ENCODE measurements at regions not wholly inside any gene's neighbourhood (a gene's known extent, or its start where the extent isn't known, plus 50 kb on each side); places are given as distances from the start of the nearest gene placed in this dataset.

GRCh38 chr2:81706856-81707255, 1402.3 kb upstream of the LRRTM1 start:
- no peak for DNase-seq (ENCODE audit: low spot score)

DNA sequence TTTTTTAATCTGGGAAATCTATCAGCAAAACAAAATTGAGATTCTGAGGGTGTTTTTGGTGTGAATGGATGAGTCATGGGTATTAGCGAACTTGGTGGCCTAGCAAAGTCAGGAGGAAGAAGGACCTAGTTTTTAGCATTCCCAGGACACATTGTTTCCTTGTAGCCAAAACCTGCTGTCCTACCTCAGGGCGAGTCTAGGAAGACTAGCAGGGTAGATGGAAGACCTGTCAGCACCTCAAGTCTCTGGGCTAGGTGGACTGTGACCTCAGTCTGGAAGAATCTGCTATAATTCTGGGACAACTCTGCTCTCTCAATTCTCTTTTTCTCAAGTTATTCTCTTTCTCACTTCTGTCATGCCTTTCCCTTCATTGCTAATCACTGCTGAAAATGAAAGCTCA, 1399.3 kb upstream of the LRRTM1 start:
- no peak for DNase-seq (ENCODE audit: low spot score)

- DNase-seq (ENCODE audit: low spot score): no peak
These were observed 1388.0 kb upstream of the LRRTM1 start for GRCh38 chr2:81692566-81692965.

DNA sequence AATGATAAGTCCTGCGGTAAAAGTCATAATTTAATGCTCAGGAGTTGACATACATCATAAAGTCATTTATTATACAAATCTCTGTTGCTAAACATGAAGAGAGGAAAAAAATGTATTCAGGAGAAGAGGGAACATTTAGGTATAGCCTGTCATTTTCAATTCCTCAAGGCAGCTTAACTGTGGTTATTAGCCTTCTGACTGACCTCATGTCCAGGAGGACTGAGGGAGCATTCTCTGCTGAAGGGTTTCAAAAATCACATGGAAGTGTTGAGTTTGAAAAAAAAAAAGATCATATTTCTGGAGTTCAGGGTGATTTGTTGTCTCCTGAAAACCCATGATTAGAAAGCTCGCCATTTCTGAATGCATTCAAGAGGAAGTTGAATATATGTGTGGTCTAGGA, 1371.1 kb upstream of the LRRTM1 start:
- no peak for DNase-seq (ENCODE audit: low spot score)

DNA sequence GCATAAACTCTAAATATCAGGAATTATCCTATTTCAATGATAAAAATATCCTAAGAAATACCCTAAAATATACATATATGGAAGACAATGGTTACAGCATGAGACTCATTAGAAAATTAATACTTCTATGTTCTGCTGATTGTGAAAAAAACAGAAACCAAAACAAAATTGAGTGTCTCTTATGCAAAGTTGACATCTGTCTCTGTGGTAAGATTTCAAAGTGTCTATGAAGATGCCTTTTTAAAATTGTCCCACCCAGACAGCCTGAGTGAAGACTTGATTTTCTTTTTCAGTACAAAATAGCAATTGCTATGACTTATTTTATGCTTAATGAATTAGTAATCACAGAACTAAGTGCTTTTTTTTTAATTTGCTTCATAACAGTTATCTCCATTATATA, 1368.4 kb upstream of the LRRTM1 start:
- no peak for DNase-seq (ENCODE audit: low spot score)

GRCh38 chr2:81672516-81672915, 1368.0 kb upstream of the LRRTM1 start:
- no peak for DNase-seq (ENCODE audit: low spot score)

DNA sequence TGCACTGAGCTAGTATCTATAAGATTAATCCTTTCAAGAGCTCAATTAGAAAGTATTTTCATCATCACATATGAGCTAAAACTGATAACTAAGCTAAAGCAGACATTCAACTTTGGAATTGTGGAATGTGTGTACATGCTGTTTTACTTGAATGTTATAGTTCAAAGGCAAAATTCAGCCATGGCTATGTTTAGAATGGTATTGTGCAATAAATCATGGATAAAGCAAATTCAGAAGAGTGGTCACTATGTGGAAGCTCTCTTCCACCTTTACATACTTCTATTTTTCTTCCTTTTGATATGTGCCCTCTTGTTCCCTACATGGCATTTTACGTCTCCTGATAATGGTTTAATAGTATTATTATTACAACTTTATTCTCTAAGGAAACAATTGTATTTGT, 1366.3 kb upstream of the LRRTM1 start:
- no peak for DNase-seq (ENCODE audit: low spot score)

DNA sequence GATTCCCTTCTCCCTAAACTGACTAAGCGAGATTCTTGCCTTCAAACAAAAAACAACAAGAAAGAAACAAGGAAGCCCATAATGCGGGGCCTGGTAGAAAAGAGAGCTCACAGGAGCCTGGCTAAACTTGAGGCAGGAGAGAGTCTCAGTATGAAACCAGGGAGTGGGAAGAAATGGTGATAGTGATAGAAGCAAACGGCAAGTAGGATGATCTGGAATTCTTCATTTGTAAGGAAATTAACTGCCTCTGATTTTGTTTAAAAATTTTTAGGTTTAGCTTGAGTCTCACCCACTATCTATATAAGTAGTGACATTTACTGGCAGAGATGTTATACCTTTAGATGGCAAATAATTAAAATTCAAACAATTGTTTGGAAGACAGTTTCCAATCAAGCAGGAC, 1356.5 kb upstream of the LRRTM1 start:
- no peak for DNase-seq (ENCODE audit: low spot score)

DNA sequence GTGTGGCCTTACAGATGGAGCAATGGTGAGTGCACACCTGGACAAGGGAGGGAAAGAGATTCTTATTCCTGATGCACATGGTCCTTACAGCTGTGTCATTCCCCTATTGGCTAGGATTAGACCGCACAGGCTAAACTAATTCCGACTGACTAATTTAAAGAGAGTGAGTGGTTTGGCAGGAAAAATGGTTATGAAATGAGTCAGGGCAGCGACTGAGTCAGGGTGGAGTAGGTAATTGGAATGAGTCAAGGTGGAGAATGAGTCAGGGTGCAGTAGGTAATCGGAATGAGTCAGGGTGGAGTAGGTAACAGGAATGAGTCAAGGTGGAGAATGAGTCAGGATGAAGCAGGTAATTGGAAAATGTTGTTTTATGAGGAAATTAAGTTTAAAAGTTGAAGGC, 1353.7 kb upstream of the LRRTM1 start:
- DNase-seq (ENCODE audit: low spot score): no peak

DNA sequence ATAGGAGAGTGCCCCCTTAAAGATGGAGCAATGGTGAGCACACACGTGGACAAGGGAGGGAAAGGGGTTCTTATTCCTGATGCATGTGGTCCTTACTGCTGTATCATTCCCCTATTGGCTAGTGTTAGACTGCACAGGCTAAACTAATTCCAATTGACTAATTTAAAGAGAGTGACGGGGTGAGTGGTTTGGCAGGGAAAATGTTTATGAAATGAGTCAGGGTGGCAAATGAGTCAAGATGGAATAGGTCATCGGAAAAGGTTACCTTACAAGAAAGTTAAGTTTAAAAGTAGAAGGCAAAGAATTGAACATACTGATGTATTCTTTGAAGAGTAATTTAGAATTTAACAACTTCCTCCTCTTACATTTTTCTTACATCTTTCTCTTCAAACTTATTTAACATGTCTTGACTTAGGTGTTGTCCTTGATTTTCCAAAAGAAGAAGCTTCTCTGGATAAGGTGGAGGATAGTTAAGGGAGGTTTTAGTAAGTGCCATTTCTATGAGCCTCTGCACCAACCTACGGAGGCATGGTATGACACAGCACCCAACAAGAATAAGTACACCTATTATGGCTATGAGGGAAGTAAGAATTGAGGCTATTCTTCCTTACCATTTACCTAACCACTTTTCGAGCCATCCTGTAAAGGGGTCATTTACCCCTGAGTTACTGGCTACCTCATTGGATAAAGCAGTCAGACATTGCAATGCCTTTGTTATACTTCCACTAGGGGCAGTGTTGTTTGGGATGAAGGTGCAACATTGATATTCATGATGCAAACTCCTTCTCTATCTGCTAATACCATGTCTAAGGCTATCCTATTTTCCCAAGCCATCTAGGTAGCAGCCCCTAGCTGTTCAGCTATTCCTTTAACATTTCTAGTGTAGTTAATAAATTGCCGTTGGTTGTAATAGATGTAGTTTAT, 1345.8 kb upstream of the LRRTM1 start:
- DNase-seq (ENCODE audit: low spot score): no peak

- no peak for DNase-seq (ENCODE audit: low spot score)
These were observed 1344.3 kb upstream of the LRRTM1 start for GRCh38 chr2:81648806-81649205.

- no peak for DNase-seq (ENCODE audit: low spot score)
These were observed 1343.8 kb upstream of the LRRTM1 start for GRCh38 chr2:81648370-81648769.

- DNase-seq (ENCODE audit: low spot score): no peak
These were observed 1343.2 kb upstream of the LRRTM1 start for GRCh38 chr2:81647715-81648230.

- DNase-seq (ENCODE audit: low spot score): no peak
These were observed 1341.3 kb upstream of the LRRTM1 start for GRCh38 chr2:81645745-81646301.

- no peak for DNase-seq (ENCODE audit: low spot score)
These were observed 1339.6 kb upstream of the LRRTM1 start for GRCh38 chr2:81644189-81644588.

- no peak for DNase-seq (ENCODE audit: low spot score)
These were observed 1320.3 kb upstream of the LRRTM1 start for GRCh38 chr2:81624825-81625224.

DNA sequence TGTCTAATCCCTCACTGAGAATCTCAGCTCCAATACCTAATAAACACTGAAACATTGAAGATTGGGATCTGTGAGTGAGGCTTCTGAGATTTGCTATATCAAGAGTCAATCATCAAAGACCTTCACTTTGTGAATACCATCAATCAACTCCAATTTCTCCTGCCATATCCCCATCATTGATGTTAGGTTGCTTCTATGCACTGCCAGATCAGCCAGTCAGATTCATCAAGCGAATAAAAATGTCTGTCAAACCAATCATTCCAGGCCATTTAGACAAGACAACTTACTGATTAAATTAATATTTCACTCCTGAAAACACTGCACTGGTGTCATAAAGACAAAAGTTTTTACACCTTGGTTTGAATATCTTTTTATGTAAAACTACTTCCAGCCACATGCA, 1295.5 kb upstream of the LRRTM1 start:
- DNase-seq (ENCODE audit: low spot score): no peak

GRCh38 chr2:81598453-81598852, 1293.9 kb upstream of the LRRTM1 start:
- DNase-seq (ENCODE audit: low spot score): no peak

- DNase-seq (ENCODE audit: low spot score): no peak
These were observed 1284.9 kb upstream of the LRRTM1 start for GRCh38 chr2:81589406-81589805.

GRCh38 chr2:81583311-81584108, 1279.0 kb upstream of the LRRTM1 start:
- DNase-seq (ENCODE audit: low spot score): no peak

GRCh38 chr2:81576713-81577112, 1272.2 kb upstream of the LRRTM1 start:
- DNase-seq (ENCODE audit: low spot score): no peak

DNA sequence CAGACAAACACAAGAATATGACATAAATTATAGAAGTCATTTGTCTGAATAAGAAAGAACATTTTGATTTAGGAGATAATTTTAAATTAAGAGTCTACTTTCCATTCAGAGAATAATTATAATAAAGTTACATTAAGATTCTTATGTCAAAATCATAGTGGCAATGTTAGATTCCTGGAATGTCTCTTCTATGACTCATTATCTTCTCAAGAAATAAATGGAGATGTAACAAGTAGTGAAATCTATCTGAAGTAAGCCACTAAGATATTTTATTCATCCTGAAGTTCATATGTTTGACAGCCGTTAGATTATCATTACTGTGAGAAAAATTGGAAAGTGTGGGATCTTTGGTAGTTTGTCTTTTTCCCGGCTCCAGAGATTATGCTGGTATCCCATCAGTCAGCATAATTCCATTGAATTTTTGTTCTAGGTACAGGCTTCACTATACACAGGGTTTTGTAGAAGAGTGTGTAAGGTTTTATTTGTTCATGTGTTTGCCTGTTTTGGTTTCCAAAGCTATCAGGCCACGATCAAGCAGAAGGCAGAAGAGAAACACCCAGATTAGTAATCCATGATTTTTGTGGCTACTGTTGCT, 1246.6 kb upstream of the LRRTM1 start:
- no peak for DNase-seq (ENCODE audit: low spot score)

All from hematopoietic multipotent progenitor cell treated with erythropoietin and hydrocortisone succinate and interleukin-3 and kit ligand, for 15 days (in vitro differentiated cells).